ENCODE measurements at regions not wholly inside any gene's neighbourhood (a gene's known extent, or its start where the extent isn't known, plus 50 kb on each side); places are given as distances from the start of the nearest gene placed in this dataset.

DNA sequence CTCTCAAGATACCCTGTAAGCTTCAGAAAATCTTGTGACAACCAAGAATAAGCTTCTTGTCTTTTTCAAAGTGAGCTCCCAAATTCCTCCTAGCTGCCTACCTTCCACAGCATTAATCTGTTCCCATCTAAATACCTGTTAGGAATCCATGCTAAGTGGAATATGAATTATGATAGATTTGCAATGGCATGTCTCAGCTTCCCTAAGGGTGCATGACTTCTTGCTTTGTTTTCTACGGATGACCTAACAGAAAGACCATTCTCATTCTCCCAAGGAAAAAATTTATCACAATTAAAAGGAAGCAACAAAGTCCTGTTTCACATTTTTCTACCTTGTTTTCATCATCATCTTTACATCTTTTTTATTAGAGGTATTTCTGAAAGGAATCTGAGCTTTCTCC lies 532.7 kb downstream of the GRXCR1 start:
- DNase-seq, result no peak
- no peak for TF ChIP-seq POLR2A (IDR thresholded peaks at IDR 0.05)
- TF ChIP-seq, protein P1, sequence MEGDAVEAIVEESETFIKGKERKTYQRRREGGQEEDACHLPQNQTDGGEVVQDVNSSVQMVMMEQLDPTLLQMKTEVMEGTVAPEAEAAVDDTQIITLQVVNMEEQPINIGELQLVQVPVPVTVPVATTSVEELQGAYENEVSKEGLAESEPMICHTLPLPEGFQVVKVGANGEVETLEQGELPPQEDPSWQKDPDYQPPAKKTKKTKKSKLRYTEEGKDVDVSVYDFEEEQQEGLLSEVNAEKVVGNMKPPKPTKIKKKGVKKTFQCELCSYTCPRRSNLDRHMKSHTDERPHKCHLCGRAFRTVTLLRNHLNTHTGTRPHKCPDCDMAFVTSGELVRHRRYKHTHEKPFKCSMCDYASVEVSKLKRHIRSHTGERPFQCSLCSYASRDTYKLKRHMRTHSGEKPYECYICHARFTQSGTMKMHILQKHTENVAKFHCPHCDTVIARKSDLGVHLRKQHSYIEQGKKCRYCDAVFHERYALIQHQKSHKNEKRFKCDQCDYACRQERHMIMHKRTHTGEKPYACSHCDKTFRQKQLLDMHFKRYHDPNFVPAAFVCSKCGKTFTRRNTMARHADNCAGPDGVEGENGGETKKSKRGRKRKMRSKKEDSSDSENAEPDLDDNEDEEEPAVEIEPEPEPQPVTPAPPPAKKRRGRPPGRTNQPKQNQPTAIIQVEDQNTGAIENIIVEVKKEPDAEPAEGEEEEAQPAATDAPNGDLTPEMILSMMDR (IDR thresholded peaks at IDR 0.05), result no peak
- intact Hi-C loops (cut with DNase I), result no loop called here
- Histone ChIP-seq H3K9me3 (no peaks in the 10 kb centered on the region), H3K36me3 (no peaks in the 10 kb centered on the region), H3K27ac (no peak overlapping the region), H3K4me3 (replicated peaks in 1 of 3) (no peak overlapping the region), H3K27me3 (no peaks in the 10 kb centered on the region), H3K4me1 (no peaks in the 10 kb centered on the region)
- WGBS, 2 donors, result 85 to 89% methylated on average over 1 of the region's 1 CpG

DNA sequence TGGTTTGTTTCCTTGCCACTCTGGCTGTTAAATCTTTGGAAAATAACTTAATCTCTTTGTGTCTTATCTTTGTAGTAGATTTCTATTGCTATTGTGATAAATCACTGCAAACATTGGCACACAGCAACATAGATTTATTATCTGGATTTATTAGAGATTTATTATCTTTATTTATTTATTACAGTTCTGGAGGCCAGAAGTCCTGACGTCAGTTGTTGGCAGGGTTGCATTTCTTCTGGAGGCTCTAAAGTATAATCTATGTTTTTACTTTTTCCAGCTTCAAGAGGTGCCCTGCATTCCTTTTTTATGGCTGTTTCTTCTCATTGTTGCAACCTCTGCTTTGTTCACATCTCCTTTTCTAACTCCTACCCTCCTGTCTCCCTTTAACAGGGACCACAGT lies 542.8 kb downstream of the GRXCR1 start:
- Histone ChIP-seq H3K4me3 (replicated peaks in 1 of 3) (no peak overlapping the region), H3K36me3 (no peaks in the 10 kb centered on the region), H3K4me1 (no peaks in the 10 kb centered on the region), H3K27me3 (no peaks in the 10 kb centered on the region), H3K27ac (no peak overlapping the region), H3K9me3 (no peaks in the 10 kb centered on the region)
- intact Hi-C loops (cut with DNase I), result no loop called here
- WGBS, 2 donors, result 78% methylated on average over 1 of the region's 1 CpG
- no peak for DNase-seq
- TF ChIP-seq POLR2A (IDR thresholded peaks at IDR 0.05), result no peak
- TF ChIP-seq, protein P1 (IDR thresholded peaks at IDR 0.05), result no peak

- Histone ChIP-seq H3K9me3 (no peaks in the 10 kb centered on the region), H3K27me3 (no peaks in the 10 kb centered on the region), H3K4me3 (replicated peaks in 1 of 3) (no peak overlapping the region), H3K36me3 (no peaks in the 10 kb centered on the region), H3K27ac (no peak overlapping the region), H3K4me1 (no peaks in the 10 kb centered on the region)
- intact Hi-C loops (cut with DNase I), result no loop called here
- TF ChIP-seq POLR2A (IDR thresholded peaks at IDR 0.05), result no peak
- TF ChIP-seq, protein P1 (IDR thresholded peaks at IDR 0.05), result no peak
- DNase-seq, result no peak
Observed at GRCh38 chr4:43452948-43453347, 560.4 kb downstream of the GRXCR1 start.

DNA sequence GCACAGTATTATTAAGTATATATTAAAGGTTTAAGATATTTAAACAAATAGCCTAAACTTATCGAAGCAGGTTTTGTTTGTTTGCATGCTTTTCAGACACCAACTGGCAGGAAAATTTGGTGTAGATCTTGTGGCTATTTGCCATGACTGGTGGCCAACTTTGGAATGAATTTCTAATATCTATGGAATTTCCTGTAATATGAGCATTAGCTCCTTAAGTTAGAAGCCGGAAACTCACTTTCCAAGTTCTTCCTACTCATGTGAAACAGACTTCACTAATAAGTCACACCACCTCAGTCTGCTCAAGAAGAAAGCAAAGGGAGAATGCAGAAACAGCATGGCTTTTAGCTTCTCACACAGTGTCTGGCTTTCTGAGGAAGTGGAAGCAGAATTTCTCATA lies 563.9 kb downstream of the GRXCR1 start:
- no peaks in the 10 kb centered on the region for H3K36me3 ChIP-seq
- no peak overlapping the region for H3K4me3 ChIP-seq (replicated peaks in 1 of 3)
- H3K9me3 ChIP-seq, result no peaks in the 10 kb centered on the region
- TF ChIP-seq, protein P1 (IDR thresholded peaks at IDR 0.05), result no peak
- no peak for TF ChIP-seq POLR2A (IDR thresholded peaks at IDR 0.05)
- no peaks in the 10 kb centered on the region for H3K27me3 ChIP-seq
- 72 to 80% methylated on average over 2 of the region's 2 CpGs for WGBS, 2 donors
- H3K27ac ChIP-seq, result no peak overlapping the region
- DNase-seq, result no peak
- intact Hi-C loops (cut with DNase I), result no loop called here
- H3K4me1 ChIP-seq, result no peaks in the 10 kb centered on the region

- no peak overlapping the region for H3K4me3 ChIP-seq (replicated peaks in 1 of 3)
- H3K4me1 ChIP-seq, result no peaks in the 10 kb centered on the region
- H3K36me3 ChIP-seq, result no peaks in the 10 kb centered on the region
- H3K27me3 ChIP-seq, result no peaks in the 10 kb centered on the region
- H3K9me3 ChIP-seq, result no peaks in the 10 kb centered on the region
- intact Hi-C loops (cut with DNase I), result no loop called here
- no peak for TF ChIP-seq POLR2A (IDR thresholded peaks at IDR 0.05)
- TF ChIP-seq, protein P1 (IDR thresholded peaks at IDR 0.05), result no peak
- no peak overlapping the region for H3K27ac ChIP-seq
- DNase-seq, result no peak
- 62 to 69% methylated on average over 2 of the region's 2 CpGs for WGBS, 2 donors
Observed at GRCh38 chr4:43457866-43458265, 565.4 kb downstream of the GRXCR1 start.
